ENCODE measurements at regions not wholly inside any gene's neighbourhood (a gene's known extent, or its start where the extent isn't known, plus 50 kb on each side); places are given as distances from the start of the nearest gene placed in this dataset.

DNA sequence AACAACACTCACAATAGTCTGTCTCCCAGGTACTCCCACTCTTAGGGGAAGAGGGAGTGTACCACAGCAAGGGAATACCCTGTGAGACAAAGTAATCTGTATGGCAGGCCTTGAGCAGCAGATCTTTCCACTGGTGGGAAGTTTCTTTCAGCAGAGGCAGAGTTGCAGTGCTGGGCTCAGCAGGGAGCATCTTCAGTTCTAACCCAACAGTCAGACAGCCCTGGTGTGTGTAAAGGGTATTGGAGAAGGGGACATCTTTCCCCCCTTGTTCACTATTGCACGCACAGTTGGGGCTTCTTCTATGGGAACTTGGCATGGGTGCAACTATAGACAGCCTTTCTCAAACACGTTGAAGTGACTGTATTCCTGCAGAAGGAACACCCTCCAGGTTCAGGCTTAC, 159.4 kb upstream of the DPT start:
- peaks cover 3% of the 10 kb centered on the region for H3K4me1 Mint-ChIP-seq (ENCODE audit: low read depth)

DNA sequence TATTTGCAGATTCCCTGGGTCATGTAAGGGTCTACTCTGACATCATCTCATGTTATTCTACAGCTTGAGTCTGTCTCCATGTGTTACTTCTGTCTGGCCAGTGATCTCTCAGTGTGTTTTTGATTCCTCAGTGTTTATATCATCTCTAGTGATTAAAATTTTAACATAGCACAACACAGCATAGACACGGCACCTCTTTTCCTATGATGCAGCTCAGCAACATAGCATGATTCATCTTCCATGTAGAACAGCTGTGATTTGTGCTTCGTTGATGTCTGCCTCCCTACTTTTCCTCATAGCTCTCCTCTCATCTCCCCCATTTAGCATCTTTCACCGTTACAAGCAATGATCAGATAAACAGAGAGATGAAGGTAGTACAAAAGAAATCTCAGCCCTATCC, 163.9 kb upstream of the DPT start:
- H3K4me3 Mint-ChIP-seq (ENCODE audit: unreplicated experiment): no peak overlapping the region
- H3K9me3 Mint-ChIP-seq (ENCODE audit: low read depth): peaks cover 14% of the 10 kb centered on the region
- H3K36me3 Mint-ChIP-seq (ENCODE audit: low read depth): no peaks in the 10 kb centered on the region
- H3K4me1 Mint-ChIP-seq (ENCODE audit: low read depth): peaks cover 3% of the 10 kb centered on the region
- no peak for DNase-seq (ENCODE audit: low spot score)
- TF ChIP-seq, protein P1, sequence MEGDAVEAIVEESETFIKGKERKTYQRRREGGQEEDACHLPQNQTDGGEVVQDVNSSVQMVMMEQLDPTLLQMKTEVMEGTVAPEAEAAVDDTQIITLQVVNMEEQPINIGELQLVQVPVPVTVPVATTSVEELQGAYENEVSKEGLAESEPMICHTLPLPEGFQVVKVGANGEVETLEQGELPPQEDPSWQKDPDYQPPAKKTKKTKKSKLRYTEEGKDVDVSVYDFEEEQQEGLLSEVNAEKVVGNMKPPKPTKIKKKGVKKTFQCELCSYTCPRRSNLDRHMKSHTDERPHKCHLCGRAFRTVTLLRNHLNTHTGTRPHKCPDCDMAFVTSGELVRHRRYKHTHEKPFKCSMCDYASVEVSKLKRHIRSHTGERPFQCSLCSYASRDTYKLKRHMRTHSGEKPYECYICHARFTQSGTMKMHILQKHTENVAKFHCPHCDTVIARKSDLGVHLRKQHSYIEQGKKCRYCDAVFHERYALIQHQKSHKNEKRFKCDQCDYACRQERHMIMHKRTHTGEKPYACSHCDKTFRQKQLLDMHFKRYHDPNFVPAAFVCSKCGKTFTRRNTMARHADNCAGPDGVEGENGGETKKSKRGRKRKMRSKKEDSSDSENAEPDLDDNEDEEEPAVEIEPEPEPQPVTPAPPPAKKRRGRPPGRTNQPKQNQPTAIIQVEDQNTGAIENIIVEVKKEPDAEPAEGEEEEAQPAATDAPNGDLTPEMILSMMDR (IDR thresholded peaks at IDR 0.05): no peak
- H3K27ac Mint-ChIP-seq (ENCODE audit: unreplicated experiment): no peak overlapping the region
- H3K27me3 Mint-ChIP-seq (ENCODE audit: low read depth): peaks cover 12% of the 10 kb centered on the region

More for the DNA sequence above, 159.4 kb upstream of the DPT start:
- no peak for DNase-seq (ENCODE audit: low spot score)
- TF ChIP-seq, protein P1 (IDR thresholded peaks at IDR 0.05): no peak
- Mint-ChIP-seq H3K27ac (ENCODE audit: unreplicated experiment) (no peak overlapping the region), H3K36me3 (ENCODE audit: low read depth) (peaks cover 4% of the 10 kb centered on the region), H3K9me3 (ENCODE audit: low read depth) (peaks cover 17% of the 10 kb centered on the region), H3K4me3 (ENCODE audit: unreplicated experiment) (no peak overlapping the region), H3K27me3 (ENCODE audit: low read depth) (no peaks in the 10 kb centered on the region)

DNA sequence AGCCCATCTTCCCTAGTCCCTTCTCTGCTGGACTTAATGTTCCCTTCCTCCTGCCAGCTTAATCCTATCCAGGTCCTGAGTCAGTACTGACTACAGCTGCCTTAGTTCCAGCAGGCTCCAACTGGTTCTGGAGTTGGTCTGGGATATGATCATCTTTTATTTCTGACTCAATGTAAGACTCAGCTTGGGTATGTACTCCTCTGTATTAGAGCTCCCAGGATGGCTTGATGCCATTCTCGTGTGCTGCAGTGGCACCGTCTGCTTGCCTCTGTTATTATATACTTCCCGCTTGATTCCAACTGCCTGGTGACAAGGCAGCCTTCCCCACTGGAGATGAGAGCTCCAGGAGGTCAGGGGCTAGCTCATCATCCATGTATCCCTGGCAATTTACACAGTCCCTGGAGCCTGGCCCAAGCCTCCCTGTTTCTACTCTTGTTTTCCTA, 164.4 kb upstream of the DPT start:
- peaks cover 10% of the 10 kb centered on the region for H3K9me3 Mint-ChIP-seq (ENCODE audit: low read depth)
- no peak overlapping the region for H3K27ac Mint-ChIP-seq (ENCODE audit: unreplicated experiment)
- peaks cover 12% of the 10 kb centered on the region for H3K27me3 Mint-ChIP-seq (ENCODE audit: low read depth)
- H3K4me1 Mint-ChIP-seq (ENCODE audit: low read depth): peaks cover 3% of the 10 kb centered on the region
- DNase-seq (ENCODE audit: low spot score): no peak
- TF ChIP-seq, protein P1 (IDR thresholded peaks at IDR 0.05): no peak
- no peaks in the 10 kb centered on the region for H3K36me3 Mint-ChIP-seq (ENCODE audit: low read depth)
- H3K4me3 Mint-ChIP-seq (ENCODE audit: unreplicated experiment): no peak overlapping the region

DNA sequence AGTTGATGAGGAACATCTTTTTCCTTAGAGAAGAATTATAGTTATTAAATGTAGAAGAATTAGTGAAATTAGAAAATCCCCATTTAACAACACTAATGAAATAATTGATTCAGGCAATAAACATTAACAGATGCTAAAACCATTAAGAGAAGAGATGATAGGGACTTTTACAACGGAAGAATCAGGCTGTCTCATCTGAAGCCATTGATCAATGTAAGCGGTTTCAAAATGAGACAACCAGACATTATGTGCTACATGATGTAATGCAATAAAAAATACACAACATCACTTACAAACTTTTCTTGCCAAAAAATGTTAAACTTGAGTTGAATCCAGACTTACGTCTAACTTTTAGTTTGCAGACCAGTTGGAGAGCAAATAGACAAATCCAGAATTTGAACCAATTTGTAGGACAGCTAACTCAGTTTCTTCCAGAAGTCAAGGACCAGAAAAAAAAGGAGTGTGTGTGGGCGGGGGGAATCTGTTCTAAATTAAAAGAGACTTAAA, 165.4 kb upstream of the DPT start:
- H3K4me3 Mint-ChIP-seq (ENCODE audit: unreplicated experiment): no peak overlapping the region
- peaks cover 12% of the 10 kb centered on the region for H3K27me3 Mint-ChIP-seq (ENCODE audit: low read depth)
- no peaks in the 10 kb centered on the region for H3K36me3 Mint-ChIP-seq (ENCODE audit: low read depth)
- DNase-seq (ENCODE audit: low spot score): no peak
- H3K4me1 Mint-ChIP-seq (ENCODE audit: low read depth): peaks cover 3% of the 10 kb centered on the region
- no peak overlapping the region for H3K27ac Mint-ChIP-seq (ENCODE audit: unreplicated experiment)
- peaks cover 6% of the 10 kb centered on the region for H3K9me3 Mint-ChIP-seq (ENCODE audit: low read depth)
- TF ChIP-seq, protein P1 (IDR thresholded peaks at IDR 0.05): no peak

GRCh38 chr1:168897249-168897648, 168.2 kb upstream of the DPT start:
- Mint-ChIP-seq H3K27ac (ENCODE audit: unreplicated experiment) (no peak overlapping the region), H3K27me3 (ENCODE audit: low read depth) (peaks cover 12% of the 10 kb centered on the region), H3K36me3 (ENCODE audit: low read depth) (no peaks in the 10 kb centered on the region), H3K4me1 (ENCODE audit: low read depth) (peaks cover 3% of the 10 kb centered on the region), H3K9me3 (ENCODE audit: low read depth) (no peaks in the 10 kb centered on the region), H3K4me3 (ENCODE audit: unreplicated experiment) (no peak overlapping the region)
- no peak for DNase-seq (ENCODE audit: low spot score)
- TF ChIP-seq, protein P1 (IDR thresholded peaks at IDR 0.05): no peak
